SK-N-SH (cell line): ENCODE measurements at regions not wholly inside any gene's neighbourhood (a gene's known extent, or its start where the extent isn't known, plus 50 kb on each side); places are given as distances from the start of the nearest gene placed in this dataset.

Source experiments
- EP300 ChIP-seq, 2 experiments: IDR thresholded peaks; 2 replicates each; pipeline versions ENCODE4 v1.4.0 to v1.6.1; 2012; ENCODE audit warnings: borderline replicate concordance in 1 of 2, low read depth in 1 of 2, low read length in 1 of 2
- EZH2phosphoT487 ChIP-seq: fragments of 200-600 bp; sonication (generic); IDR thresholded peaks from 2 replicates; pipeline ENCODE4 v1.6.1; 2017; ENCODE audit warnings: low read depth, mixed run types, mild to moderate bottlenecking, antibody characterized with exemption, moderate library complexity, borderline replicate concordance
- JUND ChIP-seq: IDR thresholded peaks from 2 replicates; pipeline ENCODE4 v1.4.0; 2012
- POLR2AphosphoS5 ChIP-seq: IDR thresholded peaks from 2 replicates; pipeline ENCODE4 v1.6.1; 2012; ENCODE audit warnings: low read depth, low read length
- RAD21 ChIP-seq: IDR thresholded peaks from 2 replicates; pipeline ENCODE4 v1.6.1; 2012; ENCODE audit warnings: mild to moderate bottlenecking, low read length
- RFX5 ChIP-seq: IDR thresholded peaks from 2 replicates; pipeline ENCODE4 v1.6.1; 2012; ENCODE audit warnings: mild to moderate bottlenecking, improper control_type of control experiment, low read length
- TAF1 ChIP-seq: IDR thresholded peaks from 2 replicates; pipeline ENCODE4 v1.6.1; 2012; ENCODE audit warnings: low read depth, mild to moderate bottlenecking, low read length, moderate library complexity, borderline replicate concordance
- YY1 ChIP-seq: IDR thresholded peaks from 2 replicates; pipeline ENCODE4 v1.4.0; 2012; ENCODE audit warnings: low read depth, mild to moderate bottlenecking
- TF ChIP-seq, protein P1 (sequence below): fragments of 200-600 bp; sonication (generic); IDR thresholded peaks from 2 replicates; pipeline ENCODE4 v1.6.1; 2017; ENCODE audit warnings: antibody characterized with exemption, mild to moderate bottlenecking, moderate library complexity
- TF ChIP-seq, protein P2 (sequence below): IDR thresholded peaks from 2 replicates; pipeline ENCODE4; 2012

DNA sequence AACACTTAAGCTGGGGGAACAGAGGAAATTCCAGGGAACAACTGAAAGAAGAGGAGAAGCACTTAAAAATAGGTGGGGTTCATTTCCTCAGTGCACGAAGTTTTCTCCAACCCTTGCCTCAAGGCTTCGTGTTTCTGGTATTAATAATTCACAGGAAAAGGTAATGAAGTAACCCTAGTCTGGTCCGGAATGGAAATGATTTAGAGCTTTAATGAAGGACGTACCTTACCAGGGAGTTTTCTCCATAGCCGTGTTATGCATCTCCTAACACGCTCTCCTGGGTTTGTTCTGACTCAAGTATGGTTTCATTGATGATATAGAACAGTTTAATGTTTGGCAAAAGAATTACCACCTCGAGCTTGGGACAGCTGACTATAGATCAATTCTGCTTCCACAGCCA is 214.2 kb downstream of the MTX2 start:
- TF ChIP-seq, protein P1, sequence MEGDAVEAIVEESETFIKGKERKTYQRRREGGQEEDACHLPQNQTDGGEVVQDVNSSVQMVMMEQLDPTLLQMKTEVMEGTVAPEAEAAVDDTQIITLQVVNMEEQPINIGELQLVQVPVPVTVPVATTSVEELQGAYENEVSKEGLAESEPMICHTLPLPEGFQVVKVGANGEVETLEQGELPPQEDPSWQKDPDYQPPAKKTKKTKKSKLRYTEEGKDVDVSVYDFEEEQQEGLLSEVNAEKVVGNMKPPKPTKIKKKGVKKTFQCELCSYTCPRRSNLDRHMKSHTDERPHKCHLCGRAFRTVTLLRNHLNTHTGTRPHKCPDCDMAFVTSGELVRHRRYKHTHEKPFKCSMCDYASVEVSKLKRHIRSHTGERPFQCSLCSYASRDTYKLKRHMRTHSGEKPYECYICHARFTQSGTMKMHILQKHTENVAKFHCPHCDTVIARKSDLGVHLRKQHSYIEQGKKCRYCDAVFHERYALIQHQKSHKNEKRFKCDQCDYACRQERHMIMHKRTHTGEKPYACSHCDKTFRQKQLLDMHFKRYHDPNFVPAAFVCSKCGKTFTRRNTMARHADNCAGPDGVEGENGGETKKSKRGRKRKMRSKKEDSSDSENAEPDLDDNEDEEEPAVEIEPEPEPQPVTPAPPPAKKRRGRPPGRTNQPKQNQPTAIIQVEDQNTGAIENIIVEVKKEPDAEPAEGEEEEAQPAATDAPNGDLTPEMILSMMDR = no peak
- TF ChIP-seq RFX5 (no peak), POLR2AphosphoS5 (no peak), YY1 (no peak), JUND (no peak), RAD21 (no peak), EZH2phosphoT487 (no peak), EP300 (IDR thresholded peaks at IDR 0.05; ENCODE audit: borderline replicate concordance in 1 of 2, low read depth in 1 of 2, low read length in 1 of 2) (no peak), TAF1 (no peak)
- TF ChIP-seq, protein P2, sequence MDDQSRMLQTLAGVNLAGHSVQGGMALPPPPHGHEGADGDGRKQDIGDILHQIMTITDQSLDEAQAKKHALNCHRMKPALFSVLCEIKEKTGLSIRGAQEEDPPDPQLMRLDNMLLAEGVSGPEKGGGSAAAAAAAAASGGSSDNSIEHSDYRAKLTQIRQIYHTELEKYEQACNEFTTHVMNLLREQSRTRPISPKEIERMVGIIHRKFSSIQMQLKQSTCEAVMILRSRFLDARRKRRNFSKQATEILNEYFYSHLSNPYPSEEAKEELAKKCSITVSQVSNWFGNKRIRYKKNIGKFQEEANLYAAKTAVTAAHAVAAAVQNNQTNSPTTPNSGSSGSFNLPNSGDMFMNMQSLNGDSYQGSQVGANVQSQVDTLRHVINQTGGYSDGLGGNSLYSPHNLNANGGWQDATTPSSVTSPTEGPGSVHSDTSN = no peak
